Rectal smooth muscle tissue (tissue), 1 donor: ENCODE measurements at regions not wholly inside any gene's neighbourhood (a gene's known extent, or its start where the extent isn't known, plus 50 kb on each side); places are given as distances from the start of the nearest gene placed in this dataset.
"Not testable (repeated sequence)": the region's sequence is repeated elsewhere in the genome, so short reads cannot be mapped to it uniquely, and the experiment has no call there.

Experiments
- H3K27ac ChIP-seq: one replicate; pipeline ENCODE4 v1.7.0; 2013; ENCODE audit warnings: low read depth, low read length, inconsistent platforms
- H3K27me3 ChIP-seq: one replicate; pipeline ENCODE4 v1.7.0; 2013; ENCODE audit warnings: low read length; ENCODE audit not compliant: control insufficient read depth, insufficient read depth
- H3K36me3 ChIP-seq: one replicate; pipeline ENCODE4 v1.7.0; 2013; ENCODE audit warnings: low read length; ENCODE audit not compliant: control insufficient read depth, insufficient read depth
- H3K4me1 ChIP-seq: one replicate; pipeline ENCODE4 v1.7.0; 2013; ENCODE audit warnings: low read length; ENCODE audit not compliant: control insufficient read depth, insufficient read depth
- H3K4me3 ChIP-seq: one replicate; pipeline ENCODE4 v1.7.0; 2013; ENCODE audit warnings: low read length
- H3K9ac ChIP-seq: one replicate; pipeline ENCODE4 v1.7.0; 2013; ENCODE audit warnings: low read length

- Histone ChIP-seq H3K27me3 (no peaks in the 10 kb centered on the region), H3K4me1 (no peaks in the 10 kb centered on the region), H3K4me3 (no peak overlapping the region), H3K27ac (no peak overlapping the region), H3K9ac (no peak overlapping the region), H3K36me3 (no peaks in the 10 kb centered on the region)
These were observed 120.6 kb downstream of the TANC2 start for GRCh38 chr17:63086483-63087185.

GRCh38 chr17:63090358-63091114, 124.5 kb downstream of the TANC2 start:
- H3K4me3 ChIP-seq, H3K27me3 ChIP-seq, H3K36me3 ChIP-seq, H3K9ac ChIP-seq, H3K4me1 ChIP-seq, H3K27ac ChIP-seq: not testable (repeated sequence)

DNA sequence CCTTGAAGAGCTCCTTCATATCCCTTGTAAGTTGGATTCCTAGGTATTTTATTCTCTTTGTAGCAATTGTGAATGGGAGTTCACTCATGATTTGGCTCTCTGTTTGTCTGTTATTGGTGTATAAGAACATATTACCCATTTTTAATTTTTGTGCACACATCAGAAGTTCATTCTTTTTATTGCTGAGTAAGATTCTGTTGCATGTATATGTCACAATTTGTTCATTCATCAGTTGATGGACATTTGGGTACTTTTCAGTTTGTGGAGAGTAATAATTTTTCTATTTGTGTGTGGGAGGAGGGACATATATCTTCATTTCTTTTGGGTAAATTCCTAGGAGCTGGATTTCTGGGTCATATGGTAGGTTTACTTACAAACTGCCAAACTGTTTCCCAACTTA, 125.9 kb downstream of the TANC2 start:
- not testable (repeated sequence) for H3K27me3 ChIP-seq, H3K4me3 ChIP-seq, H3K9ac ChIP-seq, H3K27ac ChIP-seq, H3K4me1 ChIP-seq, H3K36me3 ChIP-seq

DNA sequence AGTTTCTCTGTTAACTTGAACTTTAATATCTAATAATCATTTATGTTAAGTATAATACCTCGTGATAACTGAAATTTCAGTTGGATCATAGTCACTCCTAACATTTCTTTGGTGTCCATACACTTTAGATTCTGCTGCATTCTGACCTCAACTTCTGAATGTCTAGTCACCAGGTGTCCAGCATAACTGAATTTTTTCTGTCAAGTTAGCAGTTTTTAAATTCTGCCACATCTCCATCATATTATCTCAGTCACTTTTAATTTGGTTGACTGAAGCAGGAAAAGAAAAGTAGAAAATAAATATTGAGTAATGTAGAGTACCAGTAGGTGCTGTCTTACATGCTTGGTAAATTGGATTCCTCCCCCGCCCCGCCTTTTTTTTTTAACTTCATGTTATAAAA, 128.6 kb downstream of the TANC2 start:
- Histone ChIP-seq H3K4me1 (peaks cover 2% of the 10 kb centered on the region), H3K36me3 (no peaks in the 10 kb centered on the region), H3K27me3 (no peaks in the 10 kb centered on the region), H3K9ac (no peak overlapping the region), H3K27ac (no peak overlapping the region), H3K4me3 (no peak overlapping the region)

DNA sequence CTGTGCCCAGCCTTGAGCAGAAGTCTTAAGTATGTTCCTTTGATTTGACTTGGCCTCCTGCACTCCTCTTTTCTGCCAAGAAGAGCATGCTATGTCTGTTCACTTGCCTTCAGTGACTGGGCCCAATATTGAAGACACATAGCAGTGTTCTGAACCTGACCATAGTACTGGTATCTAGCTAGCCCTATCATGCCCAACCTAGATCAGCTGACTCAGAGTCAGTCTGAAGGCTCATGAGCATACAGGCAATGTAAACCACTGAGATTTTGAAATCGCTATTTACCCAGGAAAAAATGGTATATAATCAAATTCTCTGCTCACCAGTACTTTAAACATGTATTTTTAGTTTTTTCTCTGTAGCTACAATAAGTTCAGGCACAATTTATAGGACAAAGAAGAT, 129.4 kb downstream of the TANC2 start:
- Histone ChIP-seq H3K4me1 (peaks cover 2% of the 10 kb centered on the region), H3K9ac (no peak overlapping the region)

GRCh38 chr17:63095879-63096278, 129.8 kb downstream of the TANC2 start:
- peaks cover 2% of the 10 kb centered on the region for H3K4me1 ChIP-seq
- no peaks in the 10 kb centered on the region for H3K36me3 ChIP-seq
- no peak overlapping the region for H3K9ac ChIP-seq
- no peak overlapping the region for H3K27ac ChIP-seq
- H3K27me3 ChIP-seq, result no peaks in the 10 kb centered on the region
- no peak overlapping the region for H3K4me3 ChIP-seq

More for the DNA sequence above, 129.4 kb downstream of the TANC2 start:
- H3K27me3 ChIP-seq, result no peaks in the 10 kb centered on the region
- H3K4me3 ChIP-seq, result no peak overlapping the region
- H3K27ac ChIP-seq, result no peak overlapping the region
- no peaks in the 10 kb centered on the region for H3K36me3 ChIP-seq

GRCh38 chr17:63096426-63096825, 130.4 kb downstream of the TANC2 start:
- Histone ChIP-seq H3K27me3 (no peaks in the 10 kb centered on the region), H3K27ac (no peak overlapping the region), H3K4me1 (peaks cover 2% of the 10 kb centered on the region), H3K9ac (no peak overlapping the region), H3K36me3 (no peaks in the 10 kb centered on the region), H3K4me3 (no peak overlapping the region)

GRCh38 chr17:63099425-63099824, 133.4 kb downstream of the TANC2 start:
- Histone ChIP-seq H3K9ac (no peak overlapping the region), H3K27me3 (no peaks in the 10 kb centered on the region), H3K4me3 (no peak overlapping the region), H3K36me3 (no peaks in the 10 kb centered on the region), H3K27ac (no peak overlapping the region), H3K4me1 (peaks cover 2% of the 10 kb centered on the region)

- no peaks in the 10 kb centered on the region for H3K4me1 ChIP-seq
- no peak overlapping the region for H3K27ac ChIP-seq
- H3K9ac ChIP-seq, result no peak overlapping the region
- H3K4me3 ChIP-seq, result no peak overlapping the region
- no peaks in the 10 kb centered on the region for H3K36me3 ChIP-seq
- H3K27me3 ChIP-seq, result no peaks in the 10 kb centered on the region
These were observed 136.0 kb downstream of the TANC2 start for GRCh38 chr17:63102034-63102433.

DNA sequence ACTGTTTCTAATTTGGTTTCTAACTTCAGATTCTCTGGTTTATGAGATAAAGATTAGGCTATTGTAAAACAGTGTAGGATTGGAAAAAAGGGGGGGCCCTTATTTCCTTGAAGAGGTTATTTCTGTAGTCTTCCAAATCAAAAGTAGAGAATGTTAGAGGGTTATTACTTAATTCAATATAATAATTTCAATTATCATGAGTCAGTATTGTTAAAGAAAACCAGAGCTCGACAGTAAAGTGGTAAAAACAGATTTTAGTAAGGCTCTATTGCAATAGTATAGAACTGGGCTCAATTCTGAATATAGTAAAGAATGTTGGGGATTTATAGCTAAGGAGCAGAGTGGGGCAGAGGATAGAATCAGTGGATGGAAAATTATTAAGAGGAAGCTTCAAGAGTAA, 140.0 kb downstream of the TANC2 start:
- Histone ChIP-seq H3K4me1 (no peaks in the 10 kb centered on the region), H3K27me3 (no peaks in the 10 kb centered on the region), H3K4me3 (no peak overlapping the region), H3K36me3 (no peaks in the 10 kb centered on the region), H3K27ac (no peak overlapping the region), H3K9ac (no peak overlapping the region)

- no peak overlapping the region for H3K4me3 ChIP-seq
- H3K27ac ChIP-seq, result no peak overlapping the region
- H3K36me3 ChIP-seq, result no peaks in the 10 kb centered on the region
- no peaks in the 10 kb centered on the region for H3K27me3 ChIP-seq
- no peak overlapping the region for H3K9ac ChIP-seq
- no peaks in the 10 kb centered on the region for H3K4me1 ChIP-seq
These were observed 143.6 kb downstream of the TANC2 start for GRCh38 chr17:63109661-63110060.

DNA sequence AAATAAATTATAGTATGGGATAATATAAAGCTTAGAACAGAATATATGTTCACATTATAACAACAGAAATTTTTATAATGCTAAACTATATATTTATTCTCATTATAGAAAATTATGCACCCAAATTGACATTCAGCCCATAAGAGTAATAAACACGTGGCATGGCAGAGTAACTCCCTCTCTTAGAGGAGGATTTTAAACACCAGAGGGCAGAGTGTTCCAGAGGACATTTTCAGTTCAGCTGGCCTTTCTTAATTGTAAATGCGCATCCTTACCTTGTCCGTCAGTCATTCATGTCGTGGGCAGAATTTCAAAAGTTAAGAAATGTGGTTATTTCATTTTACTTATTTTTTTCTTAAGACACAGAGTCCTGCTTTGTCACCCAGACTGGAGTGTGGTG, 147.1 kb downstream of the TANC2 start:
- H3K27me3 ChIP-seq, result no peaks in the 10 kb centered on the region

GRCh38 chr17:63116228-63116627, 150.2 kb downstream of the TANC2 start:
- Histone ChIP-seq H3K9ac (no peak overlapping the region), H3K4me1 (no peaks in the 10 kb centered on the region), H3K27me3 (no peaks in the 10 kb centered on the region), H3K27ac (no peak overlapping the region), H3K4me3 (no peak overlapping the region), H3K36me3 (no peaks in the 10 kb centered on the region)

More for the DNA sequence above, 147.1 kb downstream of the TANC2 start:
- no peak overlapping the region for H3K9ac ChIP-seq
- no peak overlapping the region for H3K4me3 ChIP-seq
- no peak overlapping the region for H3K27ac ChIP-seq
- no peaks in the 10 kb centered on the region for H3K4me1 ChIP-seq
- H3K36me3 ChIP-seq, result no peaks in the 10 kb centered on the region
